H9 (cell line): ENCODE measurements at regions not wholly inside any gene's neighbourhood (a gene's known extent, or its start where the extent isn't known, plus 50 kb on each side); places are given as distances from the start of the nearest gene placed in this dataset.

Experiments used
- DNase-seq: peaks from one replicate; pipeline ENCODE4 v3.0.0-alpha.2; 2017
- H2AFZ ChIP-seq: one replicate; pipeline ENCODE4 v1.6.1; 2013; ENCODE audit warnings: mild to moderate bottlenecking, low read length, control low read depth, moderate library complexity
- H2AK5ac ChIP-seq: 2 replicates; pipeline ENCODE4 v1.6.1; 2013; ENCODE audit warnings: low read length, control low read depth, mixed read lengths; ENCODE audit not compliant: insufficient read length
- H2BK120ac ChIP-seq: one replicate; pipeline ENCODE4 v1.6.1; 2013; ENCODE audit warnings: low read depth, mild to moderate bottlenecking, low read length, control low read depth, inconsistent platforms; ENCODE audit not compliant: poor library complexity, severe bottlenecking
- H2BK12ac ChIP-seq: 2 replicates; pipeline ENCODE4 v1.6.1; 2013; ENCODE audit warnings: low read length, control low read depth, mixed read lengths, low read depth; ENCODE audit not compliant: insufficient read length
- H2BK15ac ChIP-seq: 2 replicates; pipeline ENCODE4 v1.6.1; 2013; ENCODE audit warnings: low read depth, low read length, control low read depth
- H2BK20ac ChIP-seq: one replicate; pipeline ENCODE4 v1.6.1; 2013; ENCODE audit warnings: low read depth, mild to moderate bottlenecking, low read length, control low read depth, inconsistent platforms; ENCODE audit not compliant: poor library complexity, severe bottlenecking
- H2BK5ac ChIP-seq: 2 replicates; pipeline ENCODE4 v1.6.1; 2013; ENCODE audit warnings: low read length, control low read depth, mixed read lengths; ENCODE audit not compliant: insufficient read length
- H3K14ac ChIP-seq: 2 replicates; pipeline ENCODE4 v1.6.1; 2013; ENCODE audit warnings: low read length, control low read depth; ENCODE audit not compliant: insufficient read depth
- H3K18ac ChIP-seq: 2 replicates; pipeline ENCODE4 v1.6.1; 2013; ENCODE audit warnings: low read depth, mild to moderate bottlenecking, mixed read lengths, low read length, control low read depth; ENCODE audit not compliant: insufficient read length
- H3K23ac ChIP-seq: 2 replicates; pipeline ENCODE4 v1.6.1; 2013; ENCODE audit warnings: low read length, control low read depth, mixed read lengths, low read depth; ENCODE audit not compliant: insufficient read length
- H3K23me2 ChIP-seq: 2 replicates; pipeline ENCODE4 v1.6.1; 2013; ENCODE audit warnings: low read depth, mild to moderate bottlenecking, mixed read lengths, low read length, control low read depth; ENCODE audit not compliant: insufficient read length, poor library complexity, severe bottlenecking
- H3K27ac ChIP-seq: 2 replicates; pipeline ENCODE4 v1.5.1; 2013; ENCODE audit warnings: low read length, control low read depth, mixed read lengths, low read depth; ENCODE audit not compliant: insufficient read length
- H3K27me3 ChIP-seq: 2 replicates; pipeline ENCODE4 v1.6.1; 2013; ENCODE audit warnings: low read length, control low read depth, inconsistent platforms; ENCODE audit not compliant: insufficient read depth
- H3K4ac ChIP-seq: 2 replicates; pipeline ENCODE4 v1.6.1; 2013; ENCODE audit warnings: low read depth, mild to moderate bottlenecking, control low read depth, inconsistent platforms, low read length, moderate library complexity
- H3K4me1 ChIP-seq: 2 replicates; pipeline ENCODE4 v1.6.1; 2013; ENCODE audit warnings: low read length, control low read depth, inconsistent platforms; ENCODE audit not compliant: insufficient read depth
- H3K4me2 ChIP-seq: 2 replicates; pipeline ENCODE4 v1.6.1; 2013; ENCODE audit warnings: low read length, control low read depth, mixed read lengths; ENCODE audit not compliant: insufficient read length, insufficient read depth
- H3K56ac ChIP-seq: 2 replicates; pipeline ENCODE4 v1.6.1; 2013; ENCODE audit warnings: low read depth, mild to moderate bottlenecking, mixed read lengths, low read length, control low read depth; ENCODE audit not compliant: insufficient read length
- H3K79me1 ChIP-seq: 2 replicates; pipeline ENCODE4 v1.6.1; 2013; ENCODE audit warnings: low read depth, mild to moderate bottlenecking, moderate library complexity, low read length, control low read depth, inconsistent platforms; ENCODE audit not compliant: insufficient read depth, poor library complexity, severe bottlenecking
- H3K79me2 ChIP-seq: 2 replicates; pipeline ENCODE4 v1.6.1; 2013; ENCODE audit warnings: low read length, control low read depth, inconsistent platforms; ENCODE audit not compliant: insufficient read depth
- H3K9ac ChIP-seq: 2 replicates; pipeline ENCODE4 v1.6.1; 2013; ENCODE audit warnings: low read length, control low read depth, mixed read lengths; ENCODE audit not compliant: insufficient read length; ENCODE audit errors: extremely low read depth
- H3K9me3 ChIP-seq: one replicate; pipeline ENCODE4 v1.6.1; 2013; ENCODE audit warnings: low read depth, low read length, inconsistent platforms; ENCODE audit not compliant: control insufficient read depth
- H3T11ph ChIP-seq: one replicate; pipeline ENCODE4 v1.6.1; 2013; ENCODE audit warnings: mild to moderate bottlenecking, low read length, control low read depth, inconsistent platforms
- H4K20me1 ChIP-seq: one replicate; pipeline ENCODE4 v1.6.1; 2013; ENCODE audit not compliant: control insufficient read depth, insufficient read length, insufficient read depth
- H4K5ac ChIP-seq: 2 replicates; pipeline ENCODE4 v1.6.1; 2013; ENCODE audit warnings: low read depth, mild to moderate bottlenecking, mixed read lengths, low read length, control low read depth; ENCODE audit not compliant: insufficient read length
- H4K8ac ChIP-seq: replicated peaks from 2 replicates; pipeline ENCODE4 v1.6.1; 2013; ENCODE audit warnings: low read length, control low read depth, mixed read lengths, low read depth; ENCODE audit not compliant: insufficient read length
- H4K91ac ChIP-seq: 2 replicates; pipeline ENCODE4 v1.6.1; 2013; ENCODE audit warnings: low read depth, mild to moderate bottlenecking, moderate library complexity, mixed read lengths, low read length, control low read depth; ENCODE audit not compliant: insufficient read length
- H3K27ac Mint-ChIP-seq, 3 experiments: 2 replicates in 2 of 3; 3 replicates in 1 of 3; pipeline ENCODE4 v1.8.0; 2020 to 2021; ENCODE audit warnings: mixed read lengths in 3 of 3, mild to moderate bottlenecking in 1 of 3, moderate library complexity in 1 of 3
- H3K27me3 Mint-ChIP-seq: 2 replicates; pipeline ENCODE4 v1.8.0; 2021; ENCODE audit warnings: low read depth, mild to moderate bottlenecking, moderate library complexity, mixed read lengths
- H3K36me3 Mint-ChIP-seq, 3 experiments: 2 replicates in 2 of 3; 3 replicates in 1 of 3; pipeline ENCODE4 v1.8.0; 2020 to 2021; ENCODE audit warnings: low read depth in 3 of 3, mixed read lengths in 3 of 3; ENCODE audit not compliant: insufficient read depth in 1 of 3
- H3K4me1 Mint-ChIP-seq, 2 experiments: 2 replicates each; pipeline ENCODE4 v1.8.0; 2020; ENCODE audit warnings: mixed read lengths in 2 of 2
- H3K4me3 Mint-ChIP-seq, 2 experiments: 2 replicates in 1 of 2; 3 replicates in 1 of 2; pipeline ENCODE4 v1.8.0; 2020 to 2021; ENCODE audit warnings: mild to moderate bottlenecking in 2 of 2, mixed read lengths in 2 of 2, moderate library complexity in 1 of 2
- H3K9me3 Mint-ChIP-seq, 2 experiments: 2 replicates in 1 of 2; 3 replicates in 1 of 2; pipeline ENCODE4 v1.8.0; 2020; ENCODE audit warnings: mild to moderate bottlenecking in 2 of 2, mixed read lengths in 2 of 2, moderate library complexity in 1 of 2
- CTCF ChIP-seq: fragments of 200-600 bp; sonication (generic); conservative IDR thresholded peaks from 3 replicates; pipeline ENCODE4 v1.8.0; 2021; ENCODE audit warnings: antibody characterized with exemption, mild to moderate bottlenecking
- WGBS: extraction: QIAGEN DNeasy Blood & Tissue Kit; methylation state at CpG from one replicate; pipeline ENCODE4 v1.1.7; 2013; ENCODE audit warnings: missing lambda C conversion rate, low lambda C conversion rate, mixed read lengths; ENCODE audit not compliant: insufficient read length; ENCODE audit errors: extremely low coverage; 5-methylcytosine and 5-hydroxymethylcytosine counted together

- Histone ChIP-seq H4K20me1 (peaks cover 3% of the 10 kb centered on the region), H3K23me2 (peaks cover 18% of the 10 kb centered on the region), H3K9ac (peak overlapping the region; percentile 48), H3K23ac (no peak overlapping the region), H2BK5ac (no peak overlapping the region), H2BK15ac (no peak overlapping the region), H3K79me2 (peaks cover 10% of the 10 kb centered on the region; the same call in 1 of the 2 replicates), H2BK12ac (no peak overlapping the region), H3K79me1 (peaks cover 10% of the 10 kb centered on the region), H4K91ac (peak overlapping the region; percentile 16), H3K56ac (no peak overlapping the region), H2BK120ac (no peak overlapping the region), H3K9me3 (no peaks in the 10 kb centered on the region), H3K14ac (peak overlapping the region; percentile 85; the same call in 1 of the 2 replicates), H4K5ac (no peak overlapping the region), H3K4me2 (peak overlapping the region; percentile 52), H3K4me1 (peaks cover 11% of the 10 kb centered on the region; the same call in 1 of the 2 replicates), H3K18ac (peak overlapping the region; percentile 64), H3T11ph (no peak overlapping the region), H2AFZ (no peak overlapping the region), H2BK20ac (no peak overlapping the region), H2AK5ac (no peak overlapping the region), H3K27me3 (no peaks in the 10 kb centered on the region), H3K4ac (peak overlapping the region; percentile 63; the same call in 1 of the 2 replicates), H4K8ac (no peak overlapping the region), H3K27ac (no peak overlapping the region)
- Mint-ChIP-seq H3K4me3 (peak overlapping the region; percentile 85 to 91), H3K27ac (peak overlapping the region; percentile 90 to 96 (median 91); a peak in 5 of 7 replicates), H3K4me1 (peaks cover 54 to 70% of the 10 kb centered on the region in 2 experiments), H3K9me3 (no peaks in the 10 kb centered on the region), H3K27me3 (no peaks in the 10 kb centered on the region; the same call in 1 of the 2 replicates), H3K36me3 (peaks cover 0 to 5% (median 5%) of the 10 kb centered on the region in 3 experiments; a peak in 4 of 7 replicates)
- no CpG with 5 or more reads among the region's 44 CpGs for WGBS
- TF ChIP-seq CTCF: no peak
- peak; percentile 95 for DNase-seq
Observed at GRCh38 chr17:77451245-77451893, 310.6 kb downstream of the SEC14L1 start.
